HepG2 (cell line): ENCODE measurements at regions not wholly inside any gene's neighbourhood (a gene's known extent, or its start where the extent isn't known, plus 50 kb on each side); places are given as distances from the start of the nearest gene placed in this dataset.

Experiments
- ATAC-seq: fragments of 200-7000 bp; cut with Tn5 transposase; 3 replicates; pipeline ENCODE4 v1.9.1; 2020; ENCODE audit warnings: mild to moderate bottlenecking, moderate library complexity
- BruUV-seq: library from RNA; stranded (reverse); fragments of 400-500 nt; replicated peaks from 2 replicates; lab custom pipeline; 2021; lab: Mats Ljungman, UMichigan
- CTCF ChIA-PET: fragments of 300-600 bp; formaldehyde crosslinking; extraction: SDS; loops from one replicate; lab custom pipeline; 2021; ENCODE audit warnings: low total read pairs, inconsistent platforms, low intra/inter-chr PET ratio; lab: Yijun Ruan, JAX
- POLR2A ChIA-PET: fragments of 350-600 bp; sonication (Branson Sonifier 250); formaldehyde crosslinking; loops from one replicate; lab custom pipeline; 2020; ENCODE audit warnings: antibody characterized with exemption, inconsistent platforms; lab: Yijun Ruan, JAX
- DNase-seq: peaks from one replicate; pipeline ENCODE4 v3.0.0-alpha.2; 2015; ENCODE audit warnings: low spot score
- FAIRE-seq: peaks from 3 replicates; lab custom pipeline; 2011; peaks lifted over from hg19 to GRCh38; lab: Jason Lieb, UNC
- H2AFZ ChIP-seq: one replicate; pipeline ENCODE4 v1.6.1; 2011; ENCODE audit warnings: low read length, inconsistent platforms
- H3K27ac ChIP-seq: fragments of 300-600 bp; 3 replicates; pipeline ENCODE4 v1.8.0; 2011; ENCODE audit warnings: mixed run types, mild to moderate bottlenecking, mixed read lengths, low read length, inconsistent platforms; ENCODE audit not compliant: insufficient read depth; ENCODE audit errors: extremely low read length
- H3K27me3 ChIP-seq, 2 experiments: fragments of 200-600 bp in 1 of 2; 2 replicates in 1 of 2; 3 replicates in 1 of 2; pipeline versions ENCODE4 v1.6.0 to v1.8.0; 2011; ENCODE audit warnings: low read length in 2 of 2, mild to moderate bottlenecking in 2 of 2, moderate library complexity in 2 of 2, inconsistent platforms in 1 of 2; ENCODE audit not compliant: insufficient read depth in 2 of 2, control insufficient read depth in 1 of 2
- H3K36me3 ChIP-seq, 2 experiments: fragments of 200-600 bp in 1 of 2; replicated peaks in 1 of 2; 2 replicates in 1 of 2; 3 replicates in 1 of 2; pipeline versions ENCODE4 v1.5.1 to v1.8.0; 2011; ENCODE audit warnings: low read length in 2 of 2, inconsistent platforms in 1 of 2; ENCODE audit not compliant: insufficient read depth in 2 of 2, control insufficient read depth in 1 of 2
- H3K4me1 ChIP-seq: 2 replicates; pipeline ENCODE4 v1.5.1; 2012; ENCODE audit warnings: low read length, inconsistent platforms; ENCODE audit not compliant: insufficient read depth
- H3K4me2 ChIP-seq: 2 replicates; pipeline ENCODE4 v1.6.0; 2011; ENCODE audit warnings: low read depth, low read length, inconsistent platforms
- H3K4me3 ChIP-seq, 3 experiments: fragments of 200-600 bp in 1 of 3; sonication (generic), shearing (Covaris generic) in 1 of 3; replicated peaks in 1 of 3; 2 replicates each; pipeline ENCODE4 v1.5.1; 2011 to 2016; ENCODE audit warnings: low read length in 3 of 3, inconsistent platforms in 2 of 3, low read depth in 2 of 3, mild to moderate bottlenecking in 2 of 3, control low read depth in 1 of 3, mixed read lengths in 1 of 3; ENCODE audit not compliant: insufficient read depth in 1 of 3
- H3K79me2 ChIP-seq: one replicate; pipeline ENCODE4 v1.6.1; 2011; ENCODE audit warnings: low read length, inconsistent platforms; ENCODE audit not compliant: insufficient read depth
- H3K9ac ChIP-seq: 2 replicates; pipeline ENCODE4 v1.6.0; 2011; ENCODE audit warnings: mild to moderate bottlenecking, low read depth, low read length, inconsistent platforms; ENCODE audit not compliant: insufficient read depth
- H3K9me3 ChIP-seq: 2 replicates; pipeline ENCODE4 v1.5.1; 2012; ENCODE audit warnings: mild to moderate bottlenecking, low read length
- H4K20me1 ChIP-seq: 2 replicates; pipeline ENCODE4 v1.6.0; 2011; ENCODE audit warnings: inconsistent platforms, mild to moderate bottlenecking, low read length, moderate library complexity; ENCODE audit not compliant: insufficient read depth
- FOXJ3 ChIP-seq: sonication (generic); formaldehyde crosslinking; IDR thresholded peaks from 2 replicates; pipeline ENCODE4 v1.4.0; 2020; ENCODE audit warnings: missing genetic modification reagents, mild to moderate bottlenecking, borderline replicate concordance
- HIVEP1 ChIP-seq: sonication (generic); formaldehyde crosslinking; IDR thresholded peaks from 2 replicates; pipeline ENCODE4 v1.4.0; 2020; ENCODE audit warnings: mild to moderate bottlenecking, missing genetic modification reagents
- MAFF ChIP-seq: IDR thresholded peaks from 2 replicates; pipeline ENCODE4 v1.6.1; 2011; ENCODE audit warnings: low read depth, low read length, improper control_type of control experiment
- SIX4 ChIP-seq: sonication (generic); formaldehyde crosslinking; IDR thresholded peaks from 2 replicates; pipeline ENCODE4 v1.4.0; 2020; ENCODE audit warnings: missing genetic modification reagents
- SKI ChIP-seq: fragments of 450-650 bp; IDR thresholded peaks from one replicate; pipeline ENCODE4 v1.6.1; 2018; ENCODE audit warnings: mild to moderate bottlenecking; ENCODE audit not compliant: partially characterized antibody
- SMARCC2 ChIP-seq: fragments of 450-650 bp; IDR thresholded peaks from 2 replicates; pipeline ENCODE4 v1.6.1; 2017; ENCODE audit warnings: antibody characterized with exemption, mild to moderate bottlenecking
- SOX6 ChIP-seq, 2 experiments: fragments of 450-650 bp in 1 of 2; sonication (generic) in 1 of 2; formaldehyde crosslinking in 1 of 2; IDR thresholded peaks; 2 replicates each; pipeline versions ENCODE4 v1.4.0 to v1.6.1; 2017 to 2020; ENCODE audit warnings: antibody characterized with exemption in 1 of 2, mild to moderate bottlenecking in 1 of 2, missing genetic modification reagents in 1 of 2
- STAT5B ChIP-seq: sonication (generic); formaldehyde crosslinking; IDR thresholded peaks from 2 replicates; pipeline ENCODE4 v1.4.0; 2020; ENCODE audit warnings: missing genetic modification reagents
- TAF1 ChIP-seq: sonication (generic); formaldehyde crosslinking; IDR thresholded peaks from 2 replicates; pipeline ENCODE4 v1.4.0; 2020; ENCODE audit warnings: missing genetic modification reagents
- TBL1XR1 ChIP-seq: fragments of 150-350 bp; IDR thresholded peaks from 2 replicates; pipeline ENCODE4 v1.6.1; 2014; ENCODE audit warnings: borderline replicate concordance, low read length; ENCODE audit not compliant: partially characterized antibody
- ZFP36 ChIP-seq: fragments of 150-350 bp; IDR thresholded peaks from 2 replicates; pipeline ENCODE4 v1.6.1; 2018; ENCODE audit warnings: borderline replicate concordance, low read length, low read depth; ENCODE audit not compliant: partially characterized antibody
- ZNF510 ChIP-seq: sonication (generic); formaldehyde crosslinking; IDR thresholded peaks from 2 replicates; pipeline ENCODE4 v1.4.0; 2020; ENCODE audit warnings: low read depth, mild to moderate bottlenecking, missing genetic modification reagents
- WGBS: methylation state at CpG from one replicate; pipeline ENCODE4 v1.1.6; 2017; ENCODE audit warnings: low lambda C conversion rate; 5-methylcytosine and 5-hydroxymethylcytosine counted together
- in situ Hi-C: cut with HindIII; loops from 2 replicates; pipeline ENCODE4 v1.10.0; 2017; ENCODE audit warnings: low pct_unique_long_range_greater_than_20kb; ENCODE audit not compliant: extremely low pct_ligation_motif_present
- intact Hi-C: fragments of 100-400 bp; cut with micrococcal nuclease; formaldehyde crosslinking; loops from one replicate; pipeline ENCODE4 v1.10.0; 2022; ENCODE audit not compliant: unreplicated experiment
- TF ChIP-seq, protein P1 (sequence below): sonication (generic); formaldehyde crosslinking; IDR thresholded peaks from 2 replicates; pipeline ENCODE4 v1.4.0; 2020; ENCODE audit warnings: missing genetic modification reagents, borderline replicate concordance
- TF ChIP-seq, protein P2 (sequence below): sonication (generic); formaldehyde crosslinking; IDR thresholded peaks from 2 replicates; pipeline ENCODE4 v1.8.1; 2023; ENCODE audit warnings: mild to moderate bottlenecking, moderate library complexity, missing genetic modification reagents
- TF ChIP-seq, protein P3 (sequence below): sonication (generic); formaldehyde crosslinking; IDR thresholded peaks from 2 replicates; pipeline ENCODE4 v1.4.0; 2020; ENCODE audit warnings: missing genetic modification reagents
- TF ChIP-seq, protein P4 (sequence below): sonication (generic); formaldehyde crosslinking; conservative IDR thresholded peaks from 2 replicates; pipeline ENCODE4 v1.8.0; 2022; ENCODE audit warnings: low read depth, missing genetic modification reagents

DNA sequence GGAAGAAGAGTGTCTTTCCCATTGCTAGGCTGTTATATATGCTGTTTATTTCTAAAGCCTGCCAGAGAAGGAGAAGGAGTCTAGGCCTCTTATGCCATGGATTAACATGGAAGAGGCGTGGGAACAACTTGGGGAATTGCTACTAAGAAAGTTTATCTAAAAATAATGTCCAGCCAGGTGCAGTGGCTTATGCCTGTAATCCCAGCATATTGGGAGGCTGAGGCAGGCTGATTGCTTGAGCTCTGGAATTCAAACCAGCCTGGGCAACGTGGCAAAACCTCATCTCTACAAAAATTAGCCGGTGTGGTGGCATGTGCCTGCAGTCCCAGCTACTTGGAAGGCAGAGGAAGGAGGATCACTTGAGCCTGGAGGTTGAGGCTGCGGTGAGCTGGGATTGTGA is 51.7 kb upstream of the ARPP19 start:
- Histone ChIP-seq H3K4me3 (no peak overlapping the region), H3K4me2 (no peak overlapping the region), H3K79me2 (no peaks in the 10 kb centered on the region), H3K27ac (no peak overlapping the region), H3K9ac (no peak overlapping the region), H4K20me1 (no peaks in the 10 kb centered on the region), H3K9me3 (no peaks in the 10 kb centered on the region), H3K27me3 (no peaks in the 10 kb centered on the region), H2AFZ (no peak overlapping the region), H3K4me1 (peaks cover 19% of the 10 kb centered on the region)
- FAIRE-seq (no peak), ATAC-seq (no peak), DNase-seq (no peak)
- no TSS peak for BruUV-seq
- POLR2A ChIA-PET, result no interaction called here
- CTCF ChIA-PET, result no interaction called here
- WGBS, result 91% methylated on average over 4 of the region's 4 CpGs
- TF ChIP-seq SIX4 (CRISPR knock-in tag) (no peak), SOX6 (IDR thresholded peaks at IDR 0.05) (no peak), SOX6 (CRISPR knock-in tag; IDR thresholded peaks at IDR 0.05) (no peak), MAFF (no peak), FOXJ3 (CRISPR knock-in tag) (no peak), TAF1 (no peak), STAT5B (no peak), ZFP36 (no peak), TBL1XR1 (no peak), SMARCC2 (no peak), ZNF510 (CRISPR knock-in tag) (no peak), SKI (no peak), HIVEP1 (CRISPR knock-in tag) (no peak)
- TF ChIP-seq, protein P1, sequence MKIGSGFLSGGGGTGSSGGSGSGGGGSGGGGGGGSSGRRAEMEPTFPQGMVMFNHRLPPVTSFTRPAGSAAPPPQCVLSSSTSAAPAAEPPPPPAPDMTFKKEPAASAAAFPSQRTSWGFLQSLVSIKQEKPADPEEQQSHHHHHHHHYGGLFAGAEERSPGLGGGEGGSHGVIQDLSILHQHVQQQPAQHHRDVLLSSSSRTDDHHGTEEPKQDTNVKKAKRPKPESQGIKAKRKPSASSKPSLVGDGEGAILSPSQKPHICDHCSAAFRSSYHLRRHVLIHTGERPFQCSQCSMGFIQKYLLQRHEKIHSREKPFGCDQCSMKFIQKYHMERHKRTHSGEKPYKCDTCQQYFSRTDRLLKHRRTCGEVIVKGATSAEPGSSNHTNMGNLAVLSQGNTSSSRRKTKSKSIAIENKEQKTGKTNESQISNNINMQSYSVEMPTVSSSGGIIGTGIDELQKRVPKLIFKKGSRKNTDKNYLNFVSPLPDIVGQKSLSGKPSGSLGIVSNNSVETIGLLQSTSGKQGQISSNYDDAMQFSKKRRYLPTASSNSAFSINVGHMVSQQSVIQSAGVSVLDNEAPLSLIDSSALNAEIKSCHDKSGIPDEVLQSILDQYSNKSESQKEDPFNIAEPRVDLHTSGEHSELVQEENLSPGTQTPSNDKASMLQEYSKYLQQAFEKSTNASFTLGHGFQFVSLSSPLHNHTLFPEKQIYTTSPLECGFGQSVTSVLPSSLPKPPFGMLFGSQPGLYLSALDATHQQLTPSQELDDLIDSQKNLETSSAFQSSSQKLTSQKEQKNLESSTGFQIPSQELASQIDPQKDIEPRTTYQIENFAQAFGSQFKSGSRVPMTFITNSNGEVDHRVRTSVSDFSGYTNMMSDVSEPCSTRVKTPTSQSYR (CRISPR knock-in tag), result no peak
- TF ChIP-seq, protein P2, sequence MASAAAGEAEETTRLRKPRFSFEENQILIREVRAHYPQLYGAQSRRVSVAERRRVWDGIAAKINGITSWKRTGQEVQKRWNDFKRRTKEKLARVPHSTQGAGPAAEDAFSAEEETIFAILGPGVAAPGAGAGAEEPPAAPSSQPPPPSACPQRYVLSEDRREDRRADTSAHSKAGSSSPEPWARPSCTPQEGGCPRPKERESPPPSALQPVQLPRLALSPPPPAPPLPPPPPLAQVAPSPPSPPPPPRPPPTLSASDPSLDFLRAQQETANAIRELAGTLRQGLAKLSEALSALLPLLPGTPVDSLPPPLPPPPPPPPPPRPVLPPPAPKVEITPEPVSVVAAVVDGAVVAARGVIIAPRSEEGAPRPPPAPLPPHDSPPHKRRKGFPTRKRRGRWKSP (CRISPR knock-in tag), result no peak
- TF ChIP-seq, protein P3, sequence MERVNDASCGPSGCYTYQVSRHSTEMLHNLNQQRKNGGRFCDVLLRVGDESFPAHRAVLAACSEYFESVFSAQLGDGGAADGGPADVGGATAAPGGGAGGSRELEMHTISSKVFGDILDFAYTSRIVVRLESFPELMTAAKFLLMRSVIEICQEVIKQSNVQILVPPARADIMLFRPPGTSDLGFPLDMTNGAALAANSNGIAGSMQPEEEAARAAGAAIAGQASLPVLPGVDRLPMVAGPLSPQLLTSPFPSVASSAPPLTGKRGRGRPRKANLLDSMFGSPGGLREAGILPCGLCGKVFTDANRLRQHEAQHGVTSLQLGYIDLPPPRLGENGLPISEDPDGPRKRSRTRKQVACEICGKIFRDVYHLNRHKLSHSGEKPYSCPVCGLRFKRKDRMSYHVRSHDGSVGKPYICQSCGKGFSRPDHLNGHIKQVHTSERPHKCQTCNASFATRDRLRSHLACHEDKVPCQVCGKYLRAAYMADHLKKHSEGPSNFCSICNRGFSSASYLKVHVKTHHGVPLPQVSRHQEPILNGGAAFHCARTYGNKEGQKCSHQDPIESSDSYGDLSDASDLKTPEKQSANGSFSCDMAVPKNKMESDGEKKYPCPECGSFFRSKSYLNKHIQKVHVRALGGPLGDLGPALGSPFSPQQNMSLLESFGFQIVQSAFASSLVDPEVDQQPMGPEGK (CRISPR knock-in tag), result no peak
- TF ChIP-seq, protein P4, sequence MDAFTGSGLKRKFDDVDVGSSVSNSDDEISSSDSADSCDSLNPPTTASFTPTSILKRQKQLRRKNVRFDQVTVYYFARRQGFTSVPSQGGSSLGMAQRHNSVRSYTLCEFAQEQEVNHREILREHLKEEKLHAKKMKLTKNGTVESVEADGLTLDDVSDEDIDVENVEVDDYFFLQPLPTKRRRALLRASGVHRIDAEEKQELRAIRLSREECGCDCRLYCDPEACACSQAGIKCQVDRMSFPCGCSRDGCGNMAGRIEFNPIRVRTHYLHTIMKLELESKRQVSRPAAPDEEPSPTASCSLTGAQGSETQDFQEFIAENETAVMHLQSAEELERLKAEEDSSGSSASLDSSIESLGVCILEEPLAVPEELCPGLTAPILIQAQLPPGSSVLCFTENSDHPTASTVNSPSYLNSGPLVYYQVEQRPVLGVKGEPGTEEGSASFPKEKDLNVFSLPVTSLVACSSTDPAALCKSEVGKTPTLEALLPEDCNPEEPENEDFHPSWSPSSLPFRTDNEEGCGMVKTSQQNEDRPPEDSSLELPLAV (CRISPR knock-in tag), result no peak
- TF ChIP-seq, all 625 proteins: peak for 0
- in situ Hi-C loops (no loop called here), intact Hi-C loops (no loop called here)
- peaks cover 1 to 6% of the 10 kb centered on the region in 2 experiments; a peak in 2 of 5 replicates for H3K36me3 ChIP-seq
